GM20000 (cell line): ENCODE measurements at regions not wholly inside any gene's neighbourhood (a gene's known extent, or its start where the extent isn't known, plus 50 kb on each side); places are given as distances from the start of the nearest gene placed in this dataset.

Experiments
- DNase-seq: peaks from one replicate; pipeline ENCODE4 v3.0.0; 2012; ENCODE audit warnings: low spot score
- TF ChIP-seq, protein P1 (sequence below): IDR thresholded peaks from 2 replicates; pipeline ENCODE4 v1.5.1; 2012; ENCODE audit warnings: mild to moderate bottlenecking, control low read depth; ENCODE audit errors: extremely low read depth, missing control alignments

- TF ChIP-seq, protein P1, sequence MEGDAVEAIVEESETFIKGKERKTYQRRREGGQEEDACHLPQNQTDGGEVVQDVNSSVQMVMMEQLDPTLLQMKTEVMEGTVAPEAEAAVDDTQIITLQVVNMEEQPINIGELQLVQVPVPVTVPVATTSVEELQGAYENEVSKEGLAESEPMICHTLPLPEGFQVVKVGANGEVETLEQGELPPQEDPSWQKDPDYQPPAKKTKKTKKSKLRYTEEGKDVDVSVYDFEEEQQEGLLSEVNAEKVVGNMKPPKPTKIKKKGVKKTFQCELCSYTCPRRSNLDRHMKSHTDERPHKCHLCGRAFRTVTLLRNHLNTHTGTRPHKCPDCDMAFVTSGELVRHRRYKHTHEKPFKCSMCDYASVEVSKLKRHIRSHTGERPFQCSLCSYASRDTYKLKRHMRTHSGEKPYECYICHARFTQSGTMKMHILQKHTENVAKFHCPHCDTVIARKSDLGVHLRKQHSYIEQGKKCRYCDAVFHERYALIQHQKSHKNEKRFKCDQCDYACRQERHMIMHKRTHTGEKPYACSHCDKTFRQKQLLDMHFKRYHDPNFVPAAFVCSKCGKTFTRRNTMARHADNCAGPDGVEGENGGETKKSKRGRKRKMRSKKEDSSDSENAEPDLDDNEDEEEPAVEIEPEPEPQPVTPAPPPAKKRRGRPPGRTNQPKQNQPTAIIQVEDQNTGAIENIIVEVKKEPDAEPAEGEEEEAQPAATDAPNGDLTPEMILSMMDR = no peak
- no peak for DNase-seq
Measured at GRCh38 chr4:137707626-137708025, 175.3 kb upstream of the PCDH18 start.

DNA sequence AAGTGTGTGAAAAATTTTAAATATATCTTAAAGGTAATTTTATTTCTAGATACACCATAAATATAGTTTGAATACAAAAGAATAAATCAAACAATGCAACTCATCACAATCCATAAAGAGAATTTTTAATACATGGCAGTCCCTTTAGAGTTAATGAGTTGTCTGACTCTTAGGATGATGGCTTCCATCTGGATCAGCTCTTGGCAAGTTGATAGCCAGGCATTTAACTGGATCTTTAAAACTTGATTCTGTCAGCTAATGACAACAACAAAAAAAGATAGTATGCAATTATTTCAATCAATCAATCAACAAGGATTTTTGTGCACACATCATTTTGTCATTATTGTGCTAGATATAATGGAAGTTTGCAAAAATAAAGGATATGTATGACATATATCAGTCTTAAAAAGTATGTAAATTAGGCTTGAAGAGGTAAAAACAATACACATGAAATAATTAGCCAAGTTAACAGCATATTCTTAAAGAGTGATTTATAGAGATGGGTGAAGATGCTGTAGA lies 174.9 kb upstream of the PCDH18 start:
- DNase-seq = no peak

DNA sequence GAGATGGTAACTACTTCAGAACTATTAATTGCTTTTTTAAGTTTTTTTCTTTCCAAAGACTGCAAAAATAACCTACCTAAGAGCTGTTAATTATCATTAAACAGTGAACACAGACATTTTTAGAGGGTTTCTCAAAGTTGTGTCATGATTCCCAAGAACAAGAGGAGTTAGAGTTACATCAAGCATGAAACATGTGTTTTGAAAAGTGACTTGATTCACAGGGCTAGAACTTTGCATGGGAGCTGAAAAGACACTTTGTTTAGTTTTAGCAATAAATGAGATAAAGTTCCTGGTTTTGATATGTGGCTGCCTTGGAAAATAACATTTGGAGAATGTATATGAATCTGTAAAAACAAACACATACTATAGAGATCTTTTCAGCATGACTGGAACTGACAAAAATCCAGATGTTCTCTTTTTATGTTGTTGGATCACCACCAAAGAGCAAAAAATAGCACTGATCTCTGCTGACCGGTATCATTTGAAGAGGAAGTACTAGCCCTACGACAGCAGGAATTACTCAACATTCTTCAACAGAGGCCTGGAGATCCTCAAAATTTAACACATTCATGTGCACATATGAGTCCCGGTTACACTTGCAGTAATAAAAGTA lies 173.0 kb upstream of the PCDH18 start:
- TF ChIP-seq, protein P1 = no peak

More for the DNA sequence above, 174.9 kb upstream of the PCDH18 start:
- TF ChIP-seq, protein P1 = no peak

DNA sequence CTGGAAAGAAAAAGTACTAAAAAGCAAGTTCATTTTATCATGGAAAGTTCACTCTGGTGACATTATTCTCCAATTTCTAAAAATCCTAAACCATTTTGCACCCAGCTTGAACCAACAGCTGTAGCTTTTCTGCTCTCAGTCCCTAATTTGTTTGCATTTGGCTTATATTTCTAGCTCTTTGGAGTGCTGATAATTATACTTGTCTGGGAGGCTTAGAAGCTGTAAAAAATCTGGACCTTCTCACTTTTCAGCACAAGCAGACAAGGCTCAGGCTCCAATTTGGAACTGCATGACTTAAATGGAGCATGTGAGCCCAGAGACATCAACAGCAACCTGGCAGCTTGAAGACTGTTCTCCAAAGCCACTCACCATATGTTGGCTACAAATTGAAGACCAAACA lies 170.9 kb upstream of the PCDH18 start:
- TF ChIP-seq, protein P1 = no peak

More for the DNA sequence above, 173.0 kb upstream of the PCDH18 start:
- DNase-seq = no peak

DNA sequence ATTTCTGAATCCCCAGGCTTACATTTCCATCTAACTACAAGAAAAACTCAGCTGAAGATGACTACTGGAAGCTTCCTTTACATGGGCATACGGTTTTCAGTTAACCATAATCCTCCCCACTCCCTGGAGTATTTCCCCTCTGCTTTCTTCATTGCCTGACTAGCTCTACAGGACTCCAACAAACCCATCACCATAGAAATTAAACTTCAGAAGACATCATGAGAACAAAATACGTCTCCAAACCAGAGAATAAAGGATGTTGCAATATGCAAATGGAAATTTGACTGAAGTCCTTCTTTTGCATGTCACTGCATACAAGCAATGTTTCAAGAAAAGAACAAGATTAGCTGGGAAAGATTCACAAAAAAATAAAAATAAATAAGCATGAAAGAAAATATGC lies 170.2 kb upstream of the PCDH18 start:
- TF ChIP-seq, protein P1 = no peak
- no peak for DNase-seq

More for the DNA sequence above, 170.9 kb upstream of the PCDH18 start:
- DNase-seq = no peak

DNA sequence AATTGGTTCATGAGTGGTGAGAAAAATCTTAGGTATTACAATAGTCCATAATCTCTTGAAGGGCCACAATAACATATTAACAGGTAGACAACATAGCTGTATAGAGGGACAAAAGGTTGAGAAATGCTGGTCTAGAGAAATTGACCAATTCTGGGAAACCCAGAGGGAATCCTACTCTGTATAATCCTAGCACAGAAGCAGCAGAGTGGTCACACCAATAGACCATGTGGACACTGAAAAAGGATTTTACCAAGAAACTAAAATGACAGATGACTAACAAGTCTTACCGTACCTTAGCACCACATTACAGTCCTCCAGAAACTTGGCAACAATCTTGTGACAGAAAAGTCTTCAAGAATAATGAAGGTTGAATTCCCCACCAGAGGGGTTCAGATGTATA lies 169.1 kb upstream of the PCDH18 start:
- no peak for DNase-seq
- TF ChIP-seq, protein P1 = no peak

GRCh38 chr4:137700751-137701150 lies 168.5 kb upstream of the PCDH18 start:
- TF ChIP-seq, protein P1 = no peak

More at GRCh38 chr4:137700751-137701150, 168.5 kb upstream of the PCDH18 start:
- DNase-seq = no peak
